Thymus (tissue), 11 donors: ENCODE measurements at regions not wholly inside any gene's neighbourhood (a gene's known extent, or its start where the extent isn't known, plus 50 kb on each side); places are given as distances from the start of the nearest gene placed in this dataset.

Experiments
- DNase-seq, 9 donors: peaks; one replicate each; pipeline ENCODE4 v3.0.0-alpha.2; 2013; ENCODE audit warnings: low spot score in 9 of 9, low read depth in 6 of 9, missing footprints in 1 of 9
- H3K27ac ChIP-seq, 2 donors: one replicate each; pipeline ENCODE4 v1.5.1; 2013; ENCODE audit warnings: control low read depth in 1 of 2, low read depth in 1 of 2, low read length in 1 of 2, mild to moderate bottlenecking in 1 of 2, moderate library complexity in 1 of 2
- H3K27me3 ChIP-seq, 2 donors: one replicate each; pipeline ENCODE4 v1.5.1; 2013; ENCODE audit warnings: low read length in 1 of 2; ENCODE audit not compliant: control insufficient read depth in 2 of 2, insufficient read depth in 1 of 2
- H3K36me3 ChIP-seq, 2 donors: one replicate each; pipeline ENCODE4 v1.5.1; 2013; ENCODE audit warnings: low read length in 1 of 2, mild to moderate bottlenecking in 1 of 2, moderate library complexity in 1 of 2; ENCODE audit not compliant: control insufficient read depth in 2 of 2, insufficient read depth in 2 of 2
- H3K4me1 ChIP-seq, 2 donors: one replicate each; pipeline ENCODE4 v1.5.1; 2013; ENCODE audit warnings: low read length in 2 of 2; ENCODE audit not compliant: control insufficient read depth in 2 of 2, insufficient read depth in 2 of 2
- H3K4me3 ChIP-seq, 2 donors: one replicate each; pipeline ENCODE4 v1.5.1; 2013; ENCODE audit warnings: low read length in 2 of 2, control low read depth in 1 of 2, mild to moderate bottlenecking in 1 of 2
- H3K9me3 ChIP-seq, 2 donors: one replicate each; pipeline ENCODE4 v1.5.1; 2013; ENCODE audit warnings: low read length in 1 of 2, mild to moderate bottlenecking in 1 of 2; ENCODE audit not compliant: control insufficient read depth in 2 of 2, insufficient read depth in 1 of 2
- WGBS: extraction: QIAGEN DNeasy Blood & Tissue Kit; methylation state at CpG from one replicate; pipeline ENCODE4 v1.1.7; 2013; 5-methylcytosine and 5-hydroxymethylcytosine counted together
- donor health status: healthy.

- H3K27ac ChIP-seq, result no peak overlapping the region
- WGBS, result 26% methylated on average over 27 of the region's 27 CpGs
- H3K4me1 ChIP-seq, result peaks cover 0 to 14% of the 10 kb centered on the region in 2 donors
- peaks cover 35 to 71% of the 10 kb centered on the region in 2 donors for H3K27me3 ChIP-seq
- peak in 4 of 9 donors; percentile 44 to 81 (median 58) for DNase-seq
- peaks cover 0 to 1% of the 10 kb centered on the region in 2 donors for H3K9me3 ChIP-seq
- H3K4me3 ChIP-seq, result no peak overlapping the region
- H3K36me3 ChIP-seq, result no peaks in the 10 kb centered on the region
These were observed 186.7 kb upstream of the PDE10A start for GRCh38 chr6:165849534-165850430.

GRCh38 chr6:165848086-165848426 is 185.0 kb upstream of the PDE10A start:
- Histone ChIP-seq H3K36me3 (no peaks in the 10 kb centered on the region), H3K27ac (no peak overlapping the region), H3K9me3 (peaks cover 0 to 1% of the 10 kb centered on the region in 2 donors), H3K27me3 (peaks cover 22 to 69% of the 10 kb centered on the region in 2 donors), H3K4me1 (peaks cover 0 to 14% of the 10 kb centered on the region in 2 donors), H3K4me3 (no peak overlapping the region)
- DNase-seq, result no peak
- WGBS, result 84% methylated on average over 11 of the region's 11 CpGs

GRCh38 chr6:165847407-165848085 is 184.5 kb upstream of the PDE10A start:
- WGBS, result 56% methylated on average over 14 of the region's 14 CpGs
- peak in 1 of 9 donors; percentile 35 for DNase-seq
- no peak overlapping the region for H3K27ac ChIP-seq
- peaks cover 0 to 14% of the 10 kb centered on the region in 2 donors for H3K4me1 ChIP-seq
- no peaks in the 10 kb centered on the region for H3K36me3 ChIP-seq
- peaks cover 21 to 68% of the 10 kb centered on the region in 2 donors for H3K27me3 ChIP-seq
- peaks cover 0 to 1% of the 10 kb centered on the region in 2 donors for H3K9me3 ChIP-seq
- H3K4me3 ChIP-seq, result no peak overlapping the region

GRCh38 chr6:165846123-165846966 is 183.3 kb upstream of the PDE10A start:
- Histone ChIP-seq H3K4me1 (peaks cover 0 to 14% of the 10 kb centered on the region in 2 donors), H3K27me3 (peaks cover 18 to 60% of the 10 kb centered on the region in 2 donors), H3K36me3 (no peaks in the 10 kb centered on the region), H3K4me3 (no peak overlapping the region), H3K9me3 (peaks cover 0 to 1% of the 10 kb centered on the region in 2 donors), H3K27ac (no peak overlapping the region)
- WGBS, result 64% methylated on average over 22 of the region's 22 CpGs
- DNase-seq, result no peak

GRCh38 chr6:165845493-165845892 is 182.5 kb upstream of the PDE10A start:
- Histone ChIP-seq H3K27me3 (peaks cover 18 to 59% of the 10 kb centered on the region in 2 donors), H3K4me1 (peaks cover 0 to 14% of the 10 kb centered on the region in 2 donors), H3K9me3 (peaks cover 0 to 1% of the 10 kb centered on the region in 2 donors), H3K36me3 (no peaks in the 10 kb centered on the region), H3K27ac (no peak overlapping the region), H3K4me3 (no peak overlapping the region)
- no peak for DNase-seq
- 12% methylated on average over 3 of the region's 3 CpGs for WGBS

GRCh38 chr6:165844801-165845364 is 181.8 kb upstream of the PDE10A start:
- Histone ChIP-seq H3K9me3 (peaks cover 0 to 1% of the 10 kb centered on the region in 2 donors), H3K27me3 (peaks cover 18 to 55% of the 10 kb centered on the region in 2 donors), H3K27ac (no peak overlapping the region), H3K4me3 (no peak overlapping the region), H3K4me1 (peaks cover 0 to 11% of the 10 kb centered on the region in 2 donors), H3K36me3 (no peaks in the 10 kb centered on the region)
- no peak for DNase-seq
- 61% methylated on average over 4 of the region's 4 CpGs for WGBS

- no peaks in the 10 kb centered on the region for H3K36me3 ChIP-seq
- H3K4me1 ChIP-seq, result peaks cover 0 to 5% of the 10 kb centered on the region in 2 donors
- H3K9me3 ChIP-seq, result peaks cover 0 to 1% of the 10 kb centered on the region in 2 donors
- no peak overlapping the region for H3K27ac ChIP-seq
- 66% methylated on average over 5 of the region's 5 CpGs for WGBS
- H3K27me3 ChIP-seq, result peaks cover 14 to 52% of the 10 kb centered on the region in 2 donors
- no peak for DNase-seq
- H3K4me3 ChIP-seq, result no peak overlapping the region
These were observed 181.2 kb upstream of the PDE10A start for GRCh38 chr6:165844232-165844631.

GRCh38 chr6:165843568-165844113 is 180.6 kb upstream of the PDE10A start:
- Histone ChIP-seq H3K27me3 (peaks cover 14 to 50% of the 10 kb centered on the region in 2 donors), H3K4me3 (no peak overlapping the region), H3K4me1 (peaks cover 0 to 3% of the 10 kb centered on the region in 2 donors), H3K36me3 (no peaks in the 10 kb centered on the region), H3K27ac (no peak overlapping the region), H3K9me3 (peaks cover 0 to 1% of the 10 kb centered on the region in 2 donors)
- no peak for DNase-seq
- whole genome bisulfite sequencing, result 83% methylated on average over 11 of the region's 11 CpGs
